HG03342 (cell line): ENCODE measurements at regions not wholly inside any gene's neighbourhood (a gene's known extent, or its start where the extent isn't known, plus 50 kb on each side); places are given as distances from the start of the nearest gene placed in this dataset.
A peak's percentile ranks its signal among the peaks of the same experiment; 100 is the strongest.

Source experiments
- ATAC-seq: cut with Tn5 transposase; IDR thresholded peaks from one replicate; pipeline ENCODE4 v1.9.1; 2021; ENCODE audit warnings: mild to moderate bottlenecking, moderate library complexity; ENCODE audit not compliant: unreplicated experiment

GRCh38 chr4:36786519-36786918 is 458.0 kb upstream of the NWD2 start:
- ATAC-seq, result no peak

DNA sequence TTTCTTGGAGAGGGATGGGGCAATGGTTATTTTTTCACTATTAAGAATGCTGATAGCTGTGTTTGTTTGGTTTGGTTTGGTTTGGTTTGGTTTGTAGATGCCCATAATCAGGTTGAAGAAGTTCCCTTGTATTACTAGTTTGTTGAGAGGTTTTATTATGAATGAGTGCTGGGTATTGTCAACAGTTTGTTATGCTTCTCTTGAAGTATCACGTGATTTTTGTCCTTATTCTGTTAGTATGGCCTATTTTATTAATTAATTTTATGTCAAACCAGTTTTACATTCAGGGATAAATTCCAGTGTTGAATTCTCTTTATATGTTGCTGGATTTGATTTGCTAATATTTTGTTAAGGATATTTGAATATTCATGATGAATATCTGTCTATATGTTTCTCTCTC is 449.8 kb upstream of the NWD2 start:
- ATAC-seq, result no peak

- no peak for ATAC-seq
Measured at GRCh38 chr4:36812149-36812548, 432.4 kb upstream of the NWD2 start.

DNA sequence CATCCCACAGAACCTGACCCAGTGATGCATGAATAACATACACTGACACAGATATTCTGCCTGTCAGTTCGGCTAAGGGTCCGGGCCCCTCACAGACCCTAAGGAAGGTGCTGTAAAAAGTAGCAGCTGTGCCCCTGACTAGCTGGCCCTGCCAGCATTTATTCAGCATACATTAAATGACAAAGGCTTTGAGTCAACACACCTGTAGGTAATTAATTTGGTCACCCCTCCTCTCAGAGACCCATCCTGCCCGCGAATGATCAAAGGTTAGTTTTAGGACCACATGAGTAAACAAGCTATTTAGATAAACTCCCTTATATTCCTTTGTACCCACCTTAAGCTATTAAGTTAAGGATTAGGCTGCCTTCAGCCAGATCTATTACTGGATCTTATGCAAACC is 429.0 kb upstream of the NWD2 start:
- no peak for ATAC-seq

DNA sequence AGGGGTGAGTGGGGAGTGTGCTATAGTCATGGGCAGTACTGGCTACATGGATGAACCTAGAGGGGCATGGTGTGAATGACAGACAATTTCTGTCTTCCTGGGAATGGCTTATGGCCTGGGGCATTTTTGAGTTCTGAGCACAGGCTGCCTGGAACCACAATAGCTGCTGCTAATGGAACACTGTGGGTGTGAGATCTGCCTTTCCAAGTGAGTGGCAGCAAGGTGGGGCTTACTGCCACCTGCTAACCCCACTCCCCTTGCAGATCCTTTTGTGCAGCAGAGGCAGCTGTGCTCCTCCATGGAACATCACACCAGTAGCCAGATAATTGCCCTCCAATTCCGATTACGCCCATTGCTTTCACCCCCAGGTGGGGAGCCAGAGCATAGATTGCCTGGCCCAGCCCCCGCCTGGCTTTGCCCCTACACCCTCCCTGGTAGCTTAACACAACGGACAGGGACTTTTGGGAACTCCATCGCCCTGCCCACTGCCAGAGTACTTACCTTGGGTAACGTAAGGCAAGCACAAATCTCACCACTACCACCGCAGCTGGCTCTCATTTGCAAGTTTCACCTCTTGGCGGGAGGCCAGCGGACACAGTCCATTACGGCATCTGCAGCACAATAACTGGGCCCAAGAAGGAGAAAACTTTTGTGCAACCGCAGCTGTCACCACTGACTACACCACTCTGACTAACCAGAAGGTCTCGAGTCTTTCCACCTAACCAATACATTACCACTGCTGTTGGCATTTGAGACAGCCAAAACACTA is 421.2 kb upstream of the NWD2 start:
- ATAC-seq, result no peak

DNA sequence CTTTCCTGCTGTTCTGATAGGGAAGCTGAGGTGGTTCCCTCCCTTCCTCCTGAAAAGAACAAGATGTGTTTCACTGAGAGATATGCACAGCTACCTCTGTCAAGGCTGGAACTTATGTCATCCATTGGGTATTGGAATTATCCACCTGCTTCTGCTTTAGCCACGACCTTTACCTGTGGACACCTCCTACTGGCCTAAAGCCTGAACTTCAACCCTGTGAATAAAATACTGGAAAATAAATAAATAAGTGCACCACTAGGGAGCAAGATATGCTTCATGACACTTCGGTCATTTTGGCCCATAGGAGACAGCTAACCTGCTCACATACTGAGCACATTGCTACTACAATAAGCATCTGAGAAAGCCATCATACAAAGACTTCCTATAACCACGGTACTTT is 419.9 kb upstream of the NWD2 start:
- no peak for ATAC-seq

DNA sequence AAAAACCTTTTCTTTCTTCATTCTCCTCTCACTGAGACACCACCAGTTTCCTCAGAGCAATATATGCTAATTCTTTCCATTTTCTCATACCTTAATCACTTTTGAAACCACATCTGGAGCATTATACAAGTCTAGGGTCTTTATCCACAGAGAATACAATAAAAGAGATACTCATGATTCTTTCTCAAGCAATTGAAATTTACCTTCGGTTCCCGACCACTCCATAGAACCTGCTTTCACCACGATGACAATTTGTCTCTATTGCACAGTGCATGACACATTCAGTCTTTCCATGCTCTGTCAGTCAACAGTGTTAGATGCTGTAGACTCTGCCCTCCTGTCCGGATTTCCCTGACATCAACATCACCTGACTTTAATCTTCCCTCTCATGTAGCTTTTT is 409.3 kb upstream of the NWD2 start:
- ATAC-seq, result no peak

DNA sequence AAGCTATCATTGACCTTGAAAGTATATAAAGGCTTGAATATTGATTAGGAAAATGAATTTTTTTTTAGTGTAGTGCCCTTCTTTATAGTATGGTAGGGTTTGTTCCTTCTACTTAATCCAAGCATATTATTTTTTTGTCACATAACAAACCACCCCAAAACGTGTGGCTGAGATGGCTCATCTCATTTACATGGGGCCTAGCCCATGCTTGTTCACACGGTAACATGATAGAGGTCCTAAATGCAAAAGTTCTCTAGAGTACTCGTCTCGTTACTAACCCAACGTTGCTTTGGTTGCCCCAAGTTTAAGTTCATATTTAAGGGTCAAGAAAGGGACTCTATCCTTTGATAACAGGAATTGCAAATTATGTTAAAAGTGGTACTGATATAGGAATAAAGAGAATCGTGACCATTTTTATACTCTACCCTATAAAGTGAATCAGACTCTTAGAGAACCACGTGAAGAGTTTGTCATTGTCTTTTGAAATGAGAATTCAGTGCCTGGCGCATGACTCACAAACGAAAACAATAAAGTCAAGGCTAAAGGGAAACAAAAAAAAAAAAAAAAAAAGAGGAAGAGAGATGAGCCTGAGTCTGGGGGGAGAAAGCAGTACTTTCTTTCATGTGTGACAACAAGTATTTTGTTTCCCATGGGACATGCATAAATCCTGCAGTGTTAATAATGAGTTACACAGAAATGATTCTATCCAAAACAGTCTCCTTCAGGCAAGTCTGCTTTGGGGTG is 402.8 kb upstream of the NWD2 start:
- ATAC-seq, result peak; percentile 77

- ATAC-seq, result no peak
Measured at GRCh38 chr4:36844448-36844847, 400.1 kb upstream of the NWD2 start.

DNA sequence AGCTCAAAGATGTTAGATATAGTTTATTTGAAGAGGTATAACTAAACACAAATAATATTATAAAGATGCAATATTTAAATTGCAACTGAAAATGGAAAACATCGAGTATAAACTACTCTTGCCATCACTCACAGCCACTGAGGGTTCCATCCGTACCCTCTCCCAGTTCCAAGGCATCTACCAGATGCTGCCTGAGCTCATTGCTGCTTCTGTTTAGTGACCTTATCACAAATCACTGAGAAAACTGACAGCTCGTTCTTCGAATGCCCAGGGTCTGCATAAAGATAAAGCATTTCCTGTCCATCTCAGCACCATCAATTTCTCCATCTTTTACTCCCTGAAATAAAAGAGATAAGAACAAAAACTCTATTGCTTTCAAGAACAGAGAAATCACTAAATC is 391.7 kb upstream of the NWD2 start:
- ATAC-seq, result no peak

GRCh38 chr4:36854554-36854953 is 390.0 kb upstream of the NWD2 start:
- peak; percentile 71 for ATAC-seq

- no peak for ATAC-seq
Measured at GRCh38 chr4:36863601-36864000, 380.9 kb upstream of the NWD2 start.

DNA sequence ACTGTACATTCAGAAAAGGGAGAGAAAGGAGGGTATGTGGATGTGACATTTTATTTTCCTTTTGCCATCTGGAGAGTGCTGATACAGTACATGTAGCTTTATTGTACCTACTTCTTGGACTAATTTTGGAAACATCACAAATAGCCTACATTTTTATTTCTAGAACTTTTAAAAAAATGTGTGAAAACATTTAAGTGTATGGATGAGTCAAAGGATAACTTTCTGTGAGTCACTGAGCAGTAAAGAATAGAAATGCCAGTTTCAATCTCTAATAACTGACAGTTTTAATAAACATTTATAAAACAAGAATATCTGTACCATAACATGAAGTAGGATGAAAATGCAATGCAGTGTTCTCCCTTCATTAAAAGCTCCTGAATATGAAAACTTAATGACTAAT is 374.4 kb upstream of the NWD2 start:
- no peak for ATAC-seq

- peak; percentile 50 for ATAC-seq
Measured at GRCh38 chr4:36872679-36873078, 371.9 kb upstream of the NWD2 start.

DNA sequence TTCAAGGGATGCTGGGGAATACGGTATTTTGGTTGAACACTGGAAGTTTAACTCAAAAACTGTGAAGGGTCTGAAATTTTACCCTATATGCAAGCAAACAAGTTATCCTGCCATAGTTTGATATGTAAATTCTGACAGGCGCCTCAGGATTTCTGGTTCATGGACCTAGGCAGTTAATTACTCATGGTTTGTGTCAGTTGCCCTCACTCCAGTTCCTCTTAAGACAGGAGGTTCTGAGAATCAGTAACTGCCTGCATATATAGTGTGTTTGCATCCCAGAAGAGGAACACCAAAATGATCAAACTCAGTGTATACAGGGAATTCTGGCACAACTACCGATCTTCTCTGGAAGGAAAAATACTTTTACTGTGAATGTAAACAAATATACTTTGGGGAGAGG is 360.4 kb upstream of the NWD2 start:
- ATAC-seq, result no peak

- no peak for ATAC-seq
Measured at GRCh38 chr4:36891971-36892370, 352.6 kb upstream of the NWD2 start.

DNA sequence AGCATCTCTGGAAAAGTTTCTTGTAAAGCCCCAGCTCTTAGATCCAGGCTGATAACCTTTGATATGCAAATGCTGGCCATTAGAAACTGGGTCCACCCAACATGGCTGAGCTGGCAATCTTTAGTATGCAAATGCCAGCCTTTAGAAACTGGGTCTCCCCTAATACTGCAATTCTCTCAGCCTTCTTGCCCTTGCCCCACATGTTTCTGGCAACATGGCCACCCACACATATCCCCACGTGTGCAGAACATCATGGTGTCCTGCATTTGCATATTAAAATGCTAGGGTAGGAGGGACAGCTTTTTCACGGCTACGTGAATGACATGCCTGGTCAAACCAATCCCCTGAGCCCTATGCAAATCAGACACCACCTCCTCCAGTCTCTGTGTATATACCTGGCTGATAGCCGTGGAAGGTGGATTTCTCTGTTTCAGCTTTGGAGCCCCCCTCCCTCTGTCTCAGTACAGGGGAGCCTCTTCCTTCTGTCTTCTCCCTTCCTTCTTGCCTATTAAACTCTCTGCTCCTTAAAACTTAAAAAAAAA is 344.0 kb upstream of the NWD2 start:
- no peak for ATAC-seq

DNA sequence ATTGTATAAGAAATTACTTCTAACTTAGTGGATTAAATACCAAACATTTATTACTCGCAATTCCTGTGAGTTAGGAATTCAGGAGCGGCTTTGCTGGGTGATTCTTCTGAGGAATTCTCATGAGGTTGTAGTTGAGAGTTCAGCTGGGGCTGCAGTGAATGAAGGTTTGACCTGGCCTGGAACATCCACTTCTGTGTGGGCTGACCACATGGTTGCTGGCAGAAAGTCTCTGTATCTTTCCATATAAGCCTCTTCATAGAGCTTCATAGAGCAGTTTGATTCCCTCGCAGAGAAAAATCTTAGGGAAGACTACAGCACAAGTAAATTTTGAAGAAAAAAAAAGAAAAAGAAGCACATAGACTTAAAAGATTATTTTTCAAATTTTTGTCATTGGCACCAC is 339.7 kb upstream of the NWD2 start:
- ATAC-seq, result no peak

GRCh38 chr4:36914106-36914505 is 330.4 kb upstream of the NWD2 start:
- ATAC-seq, result no peak

- ATAC-seq, result no peak
Measured at GRCh38 chr4:36915717-36916116, 328.8 kb upstream of the NWD2 start.

- no peak for ATAC-seq
Measured at GRCh38 chr4:36917413-36917812, 327.1 kb upstream of the NWD2 start.

GRCh38 chr4:36919721-36920120 is 324.8 kb upstream of the NWD2 start:
- no peak for ATAC-seq
